ENCODE measurements at regions not wholly inside any gene's neighbourhood (a gene's known extent, or its start where the extent isn't known, plus 50 kb on each side); places are given as distances from the start of the nearest gene placed in this dataset.

GRCh38 chr6:120290964-120291363 lies 941.4 kb upstream of the MAN1A1 start:
- Histone ChIP-seq H2AFZ (ENCODE audit: low read length) (no peak overlapping the region), H2BK12ac (ENCODE audit: low read depth, low read length) (no peak overlapping the region), H3K9me3 (ENCODE audit: insufficient read depth in 2 of 2, low read depth in 1 of 2, low read length in 1 of 2) (no peaks in the 10 kb centered on the region), H3K23me2 (ENCODE audit: low read depth, low read length) (no peaks in the 10 kb centered on the region), H3K14ac (ENCODE audit: insufficient read length) (no peak overlapping the region), H3K27me3 (replicated peaks in 1 of 4; ENCODE audit: control insufficient read depth in 3 of 4, extremely low read depth in 1 of 4, insufficient read depth in 3 of 4, low read length in 3 of 4) (no peaks in the 10 kb centered on the region), H3K4ac (replicated peaks; ENCODE audit: insufficient read length, low read depth, low read length) (no peak overlapping the region), H2AK5ac (ENCODE audit: low read depth, low read length) (no peak overlapping the region), H2BK20ac (ENCODE audit: low read length) (no peak overlapping the region), H4K5ac (ENCODE audit: insufficient read length, low read depth, low read length) (no peak overlapping the region), H4K20me1 (replicated peaks in 1 of 2; ENCODE audit: control insufficient read depth in 1 of 2, insufficient read depth in 2 of 2, low read length in 2 of 2) (no peaks in the 10 kb centered on the region), H3K56ac (replicated peaks; ENCODE audit: insufficient read length, low read depth, low read length) (no peak overlapping the region), H3K27ac (ENCODE audit: low read depth, low read length) (no peak overlapping the region), H2BK15ac (ENCODE audit: low read length) (no peak overlapping the region), H2BK5ac (ENCODE audit: low read depth, low read length) (no peak overlapping the region), H3K36me3 (ENCODE audit: control insufficient read depth in 2 of 4, insufficient read depth in 4 of 4, low read length in 3 of 4) (no peaks in the 10 kb centered on the region), H4K91ac (replicated peaks; ENCODE audit: insufficient read length, low read length) (no peak overlapping the region), H3K4me2 (ENCODE audit: insufficient read depth in 1 of 2, low read depth in 2 of 2, low read length in 2 of 2) (no peak overlapping the region), H2BK120ac (replicated peaks; ENCODE audit: low read depth, low read length) (no peak overlapping the region), H3K23ac (ENCODE audit: insufficient read length) (no peak overlapping the region), H3K79me2 (ENCODE audit: control insufficient read depth in 1 of 2, insufficient read depth in 2 of 2, low read length in 2 of 2) (no peaks in the 10 kb centered on the region), H3K79me1 (ENCODE audit: low read depth, low read length) (no peaks in the 10 kb centered on the region), H3K9ac (replicated peaks in 1 of 4; ENCODE audit: extremely low read depth in 1 of 4, low read depth in 3 of 4, low read length in 3 of 4) (no peak overlapping the region), H4K8ac (ENCODE audit: extremely low read depth, insufficient read depth, low read length) (no peak overlapping the region), H3K18ac (ENCODE audit: extremely low read depth, low read length) (no peak overlapping the region), H3K4me1 (replicated peaks in 1 of 4; ENCODE audit: control insufficient read depth in 3 of 4, insufficient read depth in 4 of 4, low read length in 3 of 4) (no peaks in the 10 kb centered on the region), H3K4me3 (ENCODE audit: extremely low read depth in 1 of 4, insufficient read depth in 2 of 4, low read depth in 3 of 4, low read length in 4 of 4) (no peak overlapping the region)
- FAIRE-seq (no peak), DNase-seq (ENCODE audit: low read depth in 1 of 2, low spot score in 2 of 2) (no peak)
- CTCF ChIA-PET (ENCODE audit: partially characterized antibody), result interaction anchor here (1.3 to 1.4 kb wide), 2 partner anchors 11 to 15 kb away, joined by 3 read pairs; no protein-coding TSS in a partner anchor
- WGBS, 2 experiments (ENCODE audit: extremely low coverage in 1 of 2, insufficient coverage in 1 of 2, insufficient read length in 1 of 2, insufficient replicate concordance in 2 of 2, low coverage in 1 of 2, low lambda C conversion rate in 2 of 2, missing lambda C conversion rate in 1 of 2), result 91% methylated on average over 1 of the region's 1 CpG; no CpG with 5 or more reads in 1 of the 2 experiments
- POLR2A ChIA-PET (ENCODE audit: partially characterized antibody), result no interaction called here
- TF ChIP-seq SP2 (IDR thresholded peaks at IDR 0.05; ENCODE audit: low read length), result no peak
- TF ChIP-seq MAX (IDR thresholded peaks at IDR 0.05), result no peak
- TF ChIP-seq GABPA (IDR thresholded peaks at IDR 0.05; ENCODE audit: borderline replicate concordance, insufficient read depth, low read length), result no peak
- no peak for TF ChIP-seq SIX5 (IDR thresholded peaks at IDR 0.05; ENCODE audit: low read depth, low read length)
- no peak for TF ChIP-seq TEAD4 (IDR thresholded peaks at IDR 0.05; ENCODE audit: low read depth, low read length)
- no peak for TF ChIP-seq HDAC6 (IDR thresholded peaks at IDR 0.05; ENCODE audit: low read depth, low read length)
- TF ChIP-seq KDM4A (IDR thresholded peaks at IDR 0.05; ENCODE audit: low read depth, low read length, severe bottlenecking), result no peak
- TF ChIP-seq NRF1 (IDR thresholded peaks at IDR 0.05; ENCODE audit: low read depth, low read length), result no peak
- no peak for TF ChIP-seq CBX8 (IDR thresholded peaks at IDR 0.05; ENCODE audit: borderline replicate concordance, low read depth, low read length)
